Fibroblast of lung (primary cell): ENCODE measurements at regions not wholly inside any gene's neighbourhood (a gene's known extent, or its start where the extent isn't known, plus 50 kb on each side); places are given as distances from the start of the nearest gene placed in this dataset.

ENCODE experiments used
- DNase-seq, 2 donors: peaks; one replicate each; pipeline versions ENCODE4 v3.0.0 to v3.0.0-alpha.2; 2010; ENCODE audit warnings: low read depth in 2 of 2
- H2AFZ ChIP-seq: 2 replicates; pipeline ENCODE4 v1.5.1; 2012; ENCODE audit warnings: low read length, control low read depth, inconsistent platforms
- H3K27ac ChIP-seq: 2 replicates; pipeline ENCODE4 v1.5.1; 2011; ENCODE audit warnings: low read length, control low read depth; ENCODE audit not compliant: insufficient read depth
- H3K27me3 ChIP-seq: 2 replicates; pipeline ENCODE4 v1.5.1; 2011; ENCODE audit warnings: mild to moderate bottlenecking, low read length; ENCODE audit not compliant: control insufficient read depth, insufficient read depth
- H3K36me3 ChIP-seq: 2 replicates; pipeline ENCODE4 v1.5.1; 2011; ENCODE audit warnings: low read length; ENCODE audit not compliant: control insufficient read depth, insufficient read depth
- H3K4me1 ChIP-seq: 2 replicates; pipeline ENCODE4 v1.5.1; 2011; ENCODE audit warnings: low read length; ENCODE audit not compliant: control insufficient read depth, insufficient read depth; ENCODE audit errors: extremely low read depth
- H3K4me2 ChIP-seq: 2 replicates; pipeline ENCODE4 v1.5.1; 2011; ENCODE audit warnings: low read length, control low read depth; ENCODE audit not compliant: insufficient read depth; ENCODE audit errors: extremely low read depth
- H3K4me3 ChIP-seq, 4 experiments: fragments of 200-600 bp in 1 of 4; sonication (generic) in 1 of 4; replicated peaks in 1 of 4; 2 replicates each; pipeline ENCODE4 v1.5.1; 2011 to 2016; ENCODE audit warnings: low read length in 4 of 4, low read depth in 3 of 4, mild to moderate bottlenecking in 3 of 4, control low read depth in 2 of 4, inconsistent platforms in 1 of 4, mixed read lengths in 1 of 4; ENCODE audit not compliant: insufficient read depth in 1 of 4; ENCODE audit errors: control extremely low read depth in 1 of 4
- H3K79me2 ChIP-seq: 2 replicates; pipeline ENCODE4 v1.5.1; 2012; ENCODE audit warnings: mild to moderate bottlenecking, low read length, inconsistent platforms; ENCODE audit not compliant: control insufficient read depth, insufficient read depth
- H3K9ac ChIP-seq: 2 replicates; pipeline ENCODE4 v1.5.1; 2011; ENCODE audit warnings: mild to moderate bottlenecking, low read length, control low read depth; ENCODE audit not compliant: insufficient read depth
- H3K9me3 ChIP-seq: 2 replicates; pipeline ENCODE4 v1.5.1; 2012; ENCODE audit warnings: low read depth, low read length; ENCODE audit not compliant: control insufficient read depth, insufficient read depth
- H4K20me1 ChIP-seq: 2 replicates; pipeline ENCODE4 v1.5.1; 2011; ENCODE audit warnings: low read length; ENCODE audit not compliant: control insufficient read depth, insufficient read depth; ENCODE audit errors: extremely low read depth
- EZH2 ChIP-seq: IDR thresholded peaks from 2 replicates; pipeline ENCODE4 v1.5.1; 2012; ENCODE audit warnings: low read length, control low read depth, mild to moderate bottlenecking; ENCODE audit errors: missing control alignments
- TF ChIP-seq, protein P1 (sequence below), 2 donors: IDR thresholded peaks in 1 of 2; conservative IDR thresholded peaks in 1 of 2; 1 replicate in 1 of 2; 2 replicates in 1 of 2; pipeline ENCODE4 v1.5.1; 2011 to 2012; ENCODE audit warnings: low read length in 2 of 2, control low read depth in 1 of 2, inconsistent platforms in 1 of 2, low read depth in 1 of 2, mild to moderate bottlenecking in 1 of 2

DNA sequence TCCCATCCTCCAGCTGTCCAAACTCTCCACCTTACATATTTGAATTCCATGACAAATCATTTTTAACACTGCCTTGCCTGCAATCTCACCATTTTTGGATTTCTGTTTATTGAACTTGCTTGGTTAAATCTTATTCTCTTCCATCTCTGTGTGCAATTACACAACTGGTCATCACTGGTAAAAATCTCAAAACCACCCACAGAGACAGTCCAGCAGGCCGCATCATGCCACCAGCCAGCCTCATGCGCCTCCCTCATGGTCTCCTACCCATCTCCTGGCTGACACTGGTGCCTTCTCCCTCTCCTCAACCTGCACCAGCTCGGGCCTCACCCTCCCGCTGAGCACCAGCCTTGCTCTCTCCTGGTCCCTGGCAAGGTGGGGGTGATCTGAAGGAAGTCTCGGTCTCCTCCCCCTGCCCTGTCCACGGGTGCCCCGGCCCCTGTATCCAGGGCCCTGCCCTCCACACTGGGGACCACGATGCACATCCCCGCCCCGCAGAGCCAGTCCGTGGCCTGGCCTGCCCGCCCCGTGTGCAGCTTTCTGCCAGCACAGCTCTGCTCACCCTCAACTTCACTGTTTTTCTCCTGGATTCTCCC, 92.0 kb downstream of the THBS2 start:
- H3K9me3 ChIP-seq: no peaks in the 10 kb centered on the region
- no peak overlapping the region for H3K9ac ChIP-seq
- no peaks in the 10 kb centered on the region for H3K79me2 ChIP-seq
- H3K4me1 ChIP-seq: peaks cover 20% of the 10 kb centered on the region
- H2AFZ ChIP-seq: no peak overlapping the region
- H3K27me3 ChIP-seq: no peaks in the 10 kb centered on the region
- no peaks in the 10 kb centered on the region for H4K20me1 ChIP-seq
- DNase-seq: no peak
- peak overlapping the region; percentile 92 for H3K27ac ChIP-seq
- no peak overlapping the region for H3K4me2 ChIP-seq
- no peak overlapping the region for H3K4me3 ChIP-seq
- TF ChIP-seq, protein P1, sequence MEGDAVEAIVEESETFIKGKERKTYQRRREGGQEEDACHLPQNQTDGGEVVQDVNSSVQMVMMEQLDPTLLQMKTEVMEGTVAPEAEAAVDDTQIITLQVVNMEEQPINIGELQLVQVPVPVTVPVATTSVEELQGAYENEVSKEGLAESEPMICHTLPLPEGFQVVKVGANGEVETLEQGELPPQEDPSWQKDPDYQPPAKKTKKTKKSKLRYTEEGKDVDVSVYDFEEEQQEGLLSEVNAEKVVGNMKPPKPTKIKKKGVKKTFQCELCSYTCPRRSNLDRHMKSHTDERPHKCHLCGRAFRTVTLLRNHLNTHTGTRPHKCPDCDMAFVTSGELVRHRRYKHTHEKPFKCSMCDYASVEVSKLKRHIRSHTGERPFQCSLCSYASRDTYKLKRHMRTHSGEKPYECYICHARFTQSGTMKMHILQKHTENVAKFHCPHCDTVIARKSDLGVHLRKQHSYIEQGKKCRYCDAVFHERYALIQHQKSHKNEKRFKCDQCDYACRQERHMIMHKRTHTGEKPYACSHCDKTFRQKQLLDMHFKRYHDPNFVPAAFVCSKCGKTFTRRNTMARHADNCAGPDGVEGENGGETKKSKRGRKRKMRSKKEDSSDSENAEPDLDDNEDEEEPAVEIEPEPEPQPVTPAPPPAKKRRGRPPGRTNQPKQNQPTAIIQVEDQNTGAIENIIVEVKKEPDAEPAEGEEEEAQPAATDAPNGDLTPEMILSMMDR (conservative IDR thresholded peaks at IDR 0.05 in 1 of 2, IDR thresholded peaks at IDR 0.05 in 1 of 2; ENCODE audit: low read depth in 1 of 2, low read length in 2 of 2): no peak
- TF ChIP-seq EZH2: no peak
- H3K36me3 ChIP-seq: no peaks in the 10 kb centered on the region

DNA sequence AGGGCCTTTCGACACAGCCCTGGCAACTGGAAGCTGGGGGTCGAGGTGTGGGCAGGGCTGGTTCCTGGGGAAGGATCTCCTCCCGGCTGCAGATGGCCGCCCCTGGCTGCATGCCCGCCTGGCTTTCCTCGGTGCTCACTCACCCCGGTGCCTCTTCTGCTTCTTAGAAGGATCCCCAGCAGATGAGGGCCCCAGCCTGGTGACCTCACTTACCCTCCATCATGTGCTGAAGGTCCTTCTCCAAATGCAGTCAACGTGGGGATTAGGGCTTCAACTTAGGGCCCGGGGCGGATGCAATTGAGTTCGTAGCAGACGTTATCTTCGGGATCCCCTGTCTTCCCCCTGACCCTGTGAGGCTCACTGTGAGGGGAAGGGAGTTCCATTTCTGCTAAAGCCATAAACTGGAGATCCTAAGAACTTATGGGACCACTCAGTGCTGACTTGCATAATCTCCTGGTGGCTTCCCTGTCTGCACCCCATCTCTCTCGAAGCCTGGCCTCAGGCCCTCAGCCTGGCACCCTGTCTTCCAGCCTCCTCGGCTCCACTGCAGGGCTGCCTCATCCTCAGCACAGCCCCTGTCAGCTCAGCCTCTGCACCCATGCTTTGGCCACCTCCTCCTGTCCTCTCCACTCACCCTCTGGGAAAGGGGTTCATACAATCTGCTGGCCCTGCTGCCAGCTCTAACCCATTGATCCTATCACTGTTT, 92.6 kb downstream of the THBS2 start:
- Histone ChIP-seq H3K9ac (no peak overlapping the region), H3K4me3 (no peak overlapping the region), H3K36me3 (no peaks in the 10 kb centered on the region), H3K27ac (no peak overlapping the region), H3K4me1 (peaks cover 20% of the 10 kb centered on the region), H3K9me3 (no peaks in the 10 kb centered on the region), H3K79me2 (no peaks in the 10 kb centered on the region), H3K27me3 (no peaks in the 10 kb centered on the region), H4K20me1 (no peaks in the 10 kb centered on the region), H3K4me2 (no peak overlapping the region), H2AFZ (no peak overlapping the region)
- no peak for TF ChIP-seq EZH2
- TF ChIP-seq, protein P1 (conservative IDR thresholded peaks at IDR 0.05 in 1 of 2, IDR thresholded peaks at IDR 0.05 in 1 of 2; ENCODE audit: low read depth in 1 of 2, low read length in 2 of 2): no peak
- DNase-seq: no peak

DNA sequence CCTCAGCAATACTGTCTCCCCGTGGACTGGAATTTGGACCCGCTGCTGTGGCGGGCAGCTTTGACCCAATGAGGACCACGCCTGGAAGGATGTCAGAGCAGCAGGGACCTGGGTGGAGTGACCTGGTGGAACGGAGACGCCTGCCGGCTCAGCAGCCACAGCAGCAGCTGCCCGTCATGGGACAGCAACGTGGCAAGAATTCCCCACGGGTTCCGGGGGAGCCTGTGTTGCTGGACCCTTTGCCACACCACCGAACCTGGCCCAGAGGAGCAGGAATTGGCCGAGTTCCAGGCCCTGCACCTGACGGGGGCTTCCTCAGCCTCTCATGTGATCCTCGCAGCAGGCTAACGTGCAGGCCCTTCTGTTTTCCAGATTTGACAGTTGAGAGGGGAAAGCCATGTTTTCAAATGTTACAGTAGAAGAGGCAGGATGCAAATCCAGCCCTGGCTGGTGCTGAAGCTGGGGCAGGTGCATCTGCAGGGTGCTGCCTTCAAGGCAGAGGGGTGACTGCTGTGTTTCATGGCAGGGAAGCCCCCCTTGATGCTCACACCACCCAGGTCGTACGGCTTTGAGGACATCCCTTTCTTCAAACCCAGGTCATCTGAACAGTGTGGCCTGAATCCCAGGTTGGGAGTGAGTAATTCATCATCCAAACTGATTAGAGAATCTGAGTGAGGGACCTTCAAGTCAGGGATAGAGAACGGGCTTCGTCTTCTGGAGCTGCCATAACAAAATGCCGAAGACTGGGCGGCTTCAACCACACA, 93.4 kb downstream of the THBS2 start:
- Histone ChIP-seq H3K9me3 (no peaks in the 10 kb centered on the region), H4K20me1 (no peaks in the 10 kb centered on the region), H3K4me1 (peaks cover 20% of the 10 kb centered on the region), H3K27me3 (no peaks in the 10 kb centered on the region), H3K9ac (no peak overlapping the region), H3K36me3 (no peaks in the 10 kb centered on the region), H3K79me2 (no peaks in the 10 kb centered on the region), H2AFZ (no peak overlapping the region), H3K27ac (no peak overlapping the region), H3K4me2 (no peak overlapping the region), H3K4me3 (no peak overlapping the region)
- DNase-seq: no peak
- TF ChIP-seq, protein P1 (conservative IDR thresholded peaks at IDR 0.05 in 1 of 2, IDR thresholded peaks at IDR 0.05 in 1 of 2; ENCODE audit: low read depth in 1 of 2, low read length in 2 of 2): no peak
- no peak for TF ChIP-seq EZH2
